HK-2 (cell line): ENCODE measurements at regions not wholly inside any gene's neighbourhood (a gene's known extent, or its start where the extent isn't known, plus 50 kb on each side); places are given as distances from the start of the nearest gene placed in this dataset.

Experiments used
- DNase-seq: peaks from one replicate; pipeline ENCODE4 v3.0.0-alpha.2; 2018; ENCODE audit not compliant: unreplicated experiment

GRCh38 chr22:45096256-45096907 lies 67.3 kb upstream of the NUP50 start:
- peak; percentile 38 for DNase-seq

DNA sequence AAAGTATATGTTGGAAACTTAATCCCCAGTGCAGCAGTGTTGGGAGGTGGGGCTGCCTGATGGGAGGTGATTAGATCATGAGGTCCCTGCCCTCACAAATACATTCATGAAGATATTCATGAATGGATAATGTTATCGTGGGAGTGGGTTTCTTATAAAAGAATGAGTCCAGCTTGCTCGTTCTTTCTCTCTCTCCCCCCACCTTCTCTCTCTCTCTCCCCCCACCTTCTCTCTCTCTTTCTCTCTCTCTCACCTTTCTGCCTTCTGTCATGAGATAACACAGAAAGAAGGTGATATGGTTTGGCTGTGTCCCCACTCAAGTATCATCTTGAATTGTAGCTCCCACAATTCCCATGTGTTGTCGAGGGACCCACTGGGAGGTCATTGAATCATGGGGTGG lies 66.7 kb upstream of the NUP50 start:
- DNase-seq: no peak

DNA sequence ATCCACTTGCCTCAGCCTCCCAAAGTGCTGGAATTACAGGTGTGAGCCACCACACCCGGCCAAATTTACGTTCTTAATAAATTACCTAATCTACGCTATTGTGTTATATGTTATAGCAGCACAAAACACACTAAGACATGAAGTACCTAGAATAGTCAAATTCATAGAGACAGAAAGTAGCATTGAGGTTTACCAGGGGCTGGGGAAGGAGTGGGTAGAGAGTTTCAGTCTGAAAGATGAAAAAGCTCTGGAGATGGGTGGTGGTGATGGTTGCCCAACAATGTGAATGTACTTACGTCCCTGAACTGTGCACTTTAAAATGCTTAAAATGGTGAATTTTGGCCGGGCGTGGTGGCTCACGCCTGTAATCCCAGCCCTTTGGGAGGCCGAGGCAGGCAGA lies 65.7 kb upstream of the NUP50 start:
- no peak for DNase-seq

DNA sequence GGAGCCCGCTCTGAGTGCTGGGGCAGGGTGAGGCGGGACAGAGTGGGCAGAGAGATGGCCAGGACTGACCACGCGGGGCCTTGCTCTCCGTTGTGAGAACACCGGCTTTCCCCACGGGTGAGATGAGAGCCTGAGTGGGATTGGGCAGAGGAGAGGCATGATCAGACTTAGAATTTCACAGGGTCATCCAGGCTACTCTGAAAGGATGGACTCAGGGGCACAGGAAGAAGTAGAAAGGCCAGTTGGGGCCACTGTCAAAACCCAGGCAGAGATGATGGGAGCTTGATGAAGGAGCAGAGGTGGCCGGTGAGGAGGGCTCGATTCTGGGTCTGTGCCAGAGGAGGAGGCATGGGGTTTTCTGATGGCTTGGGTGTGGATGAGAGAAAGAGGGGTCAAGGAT lies 63.8 kb upstream of the NUP50 start:
- no peak for DNase-seq

- DNase-seq: peak; percentile 24
Observed at GRCh38 chr22:45101515-45102227, 62.1 kb upstream of the NUP50 start.

DNA sequence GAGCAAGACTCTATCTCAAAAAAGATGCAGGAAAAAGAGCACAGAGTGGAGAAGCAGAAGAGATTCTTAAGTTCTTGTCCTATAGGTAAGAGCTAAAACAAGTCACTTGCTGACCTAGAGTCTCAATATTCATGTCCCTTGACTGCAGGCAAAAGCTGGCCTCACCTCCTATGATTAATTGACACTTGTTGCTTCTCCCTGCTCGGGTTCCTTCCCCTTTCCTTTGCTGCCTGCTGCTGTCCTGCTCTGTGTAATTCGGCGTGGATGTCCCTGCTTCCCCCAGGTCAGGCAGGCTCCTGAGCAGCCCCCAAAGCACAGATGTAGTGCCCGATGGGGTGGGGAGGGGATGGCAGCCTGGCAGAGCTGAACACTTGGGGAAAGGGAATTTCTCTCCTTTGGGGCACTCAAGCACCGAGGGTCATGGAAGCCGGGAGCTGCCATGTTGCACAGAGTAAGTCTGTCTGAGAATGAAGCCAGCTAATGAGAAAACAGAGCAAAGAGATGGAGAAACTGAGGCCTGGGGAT lies 60.8 kb upstream of the NUP50 start:
- no peak for DNase-seq

- no peak for DNase-seq
Observed at GRCh38 chr22:45103756-45104155, 60.0 kb upstream of the NUP50 start.

- DNase-seq: no peak
Observed at GRCh38 chr22:45104313-45104712, 59.4 kb upstream of the NUP50 start.

GRCh38 chr22:45105281-45105702 lies 58.4 kb upstream of the NUP50 start:
- peak; percentile 55 for DNase-seq

DNA sequence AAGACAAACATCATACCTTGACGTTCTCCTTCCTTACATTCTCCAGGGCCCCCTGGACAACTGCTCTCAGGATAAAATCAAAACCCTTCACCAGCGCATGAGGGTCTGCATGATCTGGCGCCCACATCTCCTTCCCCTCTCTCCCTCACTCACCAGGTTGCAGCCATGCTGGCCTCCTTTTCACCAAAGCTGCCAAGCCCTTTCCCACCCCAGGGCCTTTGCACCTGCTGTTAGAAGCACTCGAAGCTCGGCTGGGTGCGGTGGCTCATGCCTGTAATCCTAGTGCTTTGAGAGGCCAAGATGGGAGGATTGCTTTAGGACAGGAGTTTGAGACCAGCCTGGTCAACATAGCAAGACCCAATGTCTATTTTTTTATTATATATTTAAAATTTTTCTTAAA lies 56.1 kb upstream of the NUP50 start:
- no peak for DNase-seq

GRCh38 chr22:45112136-45112879 lies 51.4 kb upstream of the NUP50 start:
- DNase-seq: peak; percentile 11
